Activated CD4-positive, alpha-beta T cell treated with anti-CD3 and anti-CD28 coated beads, Interleukin-2, amount 10 ng/mL, durations not matched to agents 24 days and 14 days (primary cell): ENCODE measurements at regions not wholly inside any gene's neighbourhood (a gene's known extent, or its start where the extent isn't known, plus 50 kb on each side); places are given as distances from the start of the nearest gene placed in this dataset.

Experiments used
- DNase-seq: peaks from one replicate; pipeline ENCODE4 v3.0.0; 2022
- H3K27ac Mint-ChIP-seq: one replicate; pipeline ENCODE4 v1.8.0; 2022; ENCODE audit warnings: mild to moderate bottlenecking, mixed read lengths
- H3K27me3 Mint-ChIP-seq: one replicate; pipeline ENCODE4 v1.8.0; 2022; ENCODE audit warnings: mixed read lengths
- H3K36me3 Mint-ChIP-seq: one replicate; pipeline ENCODE4 v1.8.0; 2022; ENCODE audit warnings: low read depth, mild to moderate bottlenecking, mixed read lengths
- H3K4me1 Mint-ChIP-seq: one replicate; pipeline ENCODE4 v1.8.0; 2021; ENCODE audit warnings: mixed read lengths
- H3K4me3 Mint-ChIP-seq: one replicate; pipeline ENCODE4 v1.8.0; 2022; ENCODE audit warnings: mild to moderate bottlenecking, moderate library complexity, mixed read lengths
- H3K9me3 Mint-ChIP-seq: one replicate; pipeline ENCODE4 v1.8.0; 2021; ENCODE audit warnings: mixed read lengths
- intact Hi-C: fragments of 100-400 bp; cut with micrococcal nuclease; formaldehyde crosslinking; loops from one replicate; pipeline ENCODE4 v1.15.1; 2023

DNA sequence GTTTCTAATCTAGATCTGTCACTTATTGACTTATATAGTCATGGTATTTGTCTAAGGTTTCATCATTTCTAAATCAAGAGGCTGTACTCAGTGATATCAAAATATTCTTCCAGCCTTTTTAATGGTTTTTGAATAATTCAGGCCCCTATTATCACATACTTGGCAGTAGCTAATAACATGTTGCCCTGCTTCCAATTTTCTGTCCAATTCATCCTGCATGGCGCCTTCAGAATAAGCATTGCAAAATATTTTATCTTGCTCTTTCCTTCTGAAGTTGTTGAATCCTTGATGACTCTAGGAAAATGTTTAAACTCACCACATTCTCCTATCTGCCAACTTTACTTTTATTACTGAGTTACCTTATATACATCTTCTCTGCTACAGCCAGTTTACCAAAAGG, 517.2 kb upstream of the B3GALT2 start:
- intact Hi-C loops, result loop anchor here (5.0 to 10.0 kb wide), 3 partner anchors 101 to 289 kb away; no protein-coding TSS in a partner anchor
- H3K27me3 Mint-ChIP-seq, result no peaks in the 10 kb centered on the region

GRCh38 chr1:193703121-193703520, 516.7 kb upstream of the B3GALT2 start:
- no peak for DNase-seq
- Mint-ChIP-seq H3K27ac (no peak overlapping the region), H3K4me1 (peaks cover 16% of the 10 kb centered on the region), H3K27me3 (no peaks in the 10 kb centered on the region), H3K36me3 (peaks cover 3% of the 10 kb centered on the region), H3K9me3 (peaks cover 8% of the 10 kb centered on the region), H3K4me3 (no peak overlapping the region)
- intact Hi-C loops, result loop anchor here (5.0 to 10.0 kb wide), 3 partner anchors 102 to 288 kb away; no protein-coding TSS in a partner anchor

More for the DNA sequence above, 517.2 kb upstream of the B3GALT2 start:
- H3K36me3 Mint-ChIP-seq, result peaks cover 3% of the 10 kb centered on the region
- no peak overlapping the region for H3K27ac Mint-ChIP-seq
- H3K4me1 Mint-ChIP-seq, result peaks cover 16% of the 10 kb centered on the region
- no peak overlapping the region for H3K4me3 Mint-ChIP-seq
- H3K9me3 Mint-ChIP-seq, result peaks cover 8% of the 10 kb centered on the region
- DNase-seq, result no peak

GRCh38 chr1:193701759-193702158, 515.3 kb upstream of the B3GALT2 start:
- Mint-ChIP-seq H3K36me3 (peaks cover 3% of the 10 kb centered on the region), H3K4me1 (peaks cover 13% of the 10 kb centered on the region), H3K27ac (peak overlapping the region; percentile 17), H3K9me3 (peaks cover 8% of the 10 kb centered on the region), H3K4me3 (no peak overlapping the region), H3K27me3 (no peaks in the 10 kb centered on the region)
- intact Hi-C loops, result loop anchor here (1.0 to 10.0 kb wide), 5 partner anchors 103 to 287 kb away; no protein-coding TSS in a partner anchor
- DNase-seq, result no peak

DNA sequence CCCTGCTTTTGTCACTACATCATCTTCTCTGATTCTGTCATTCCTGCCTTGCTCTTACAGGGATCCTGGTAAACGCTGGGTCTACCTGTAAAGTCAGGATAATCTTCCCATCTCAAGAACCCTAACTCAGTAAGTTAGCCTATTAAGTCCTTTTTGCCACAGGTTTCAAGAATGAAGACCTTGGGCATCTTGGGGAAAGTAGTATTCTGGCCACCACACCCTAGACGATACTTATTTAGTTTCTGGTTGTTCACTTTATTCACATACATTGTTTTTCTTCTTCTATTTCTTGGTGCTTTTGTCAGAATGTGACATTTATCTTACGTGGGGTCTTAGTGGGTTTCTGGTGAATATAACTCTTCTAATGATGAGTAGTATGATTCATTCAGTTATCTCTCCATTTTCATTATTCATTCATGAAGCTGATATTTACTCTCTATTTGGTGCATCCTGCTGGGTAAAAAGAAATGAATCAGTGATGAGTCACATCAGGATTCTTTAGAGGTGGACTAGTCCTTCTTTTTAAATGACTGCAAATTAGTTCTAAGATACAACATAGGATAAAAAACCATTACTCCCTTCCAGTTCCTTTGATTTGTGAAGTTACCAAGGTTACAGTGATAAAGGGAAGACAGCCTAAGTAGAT, 514.4 kb upstream of the B3GALT2 start:
- peak overlapping the region; percentile 17 for H3K27ac Mint-ChIP-seq
- H3K36me3 Mint-ChIP-seq, result peaks cover 3% of the 10 kb centered on the region
- H3K4me1 Mint-ChIP-seq, result peaks cover 13% of the 10 kb centered on the region
- H3K27me3 Mint-ChIP-seq, result no peaks in the 10 kb centered on the region
- H3K4me3 Mint-ChIP-seq, result peak overlapping the region; percentile 4
- H3K9me3 Mint-ChIP-seq, result peaks cover 7% of the 10 kb centered on the region
- intact Hi-C loops, result loop anchor here (1.0 to 10.0 kb wide), 5 partner anchors 104 to 286 kb away; no protein-coding TSS in a partner anchor
- DNase-seq, result no peak

DNA sequence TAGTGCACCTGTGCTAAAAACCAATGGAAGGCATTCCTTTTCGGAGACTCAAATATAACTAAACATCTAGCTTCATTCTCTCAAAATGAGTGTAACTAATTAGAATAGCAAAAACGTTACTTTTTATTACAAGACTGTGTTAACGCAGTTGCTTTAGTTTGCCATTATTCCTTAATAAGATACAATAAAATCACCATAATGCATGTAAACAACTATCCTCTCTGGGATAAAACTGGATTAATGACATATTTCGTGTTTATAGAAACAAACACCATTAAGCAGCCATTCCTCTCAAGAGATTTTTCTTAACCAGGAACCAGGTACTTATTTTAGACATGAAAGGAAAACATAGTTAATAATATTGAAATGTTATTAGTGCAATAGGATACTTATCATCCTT, 512.8 kb upstream of the B3GALT2 start:
- DNase-seq, result no peak
- intact Hi-C loops, result no loop called here
- H3K36me3 Mint-ChIP-seq, result no peaks in the 10 kb centered on the region
- no peak overlapping the region for H3K27ac Mint-ChIP-seq
- H3K4me3 Mint-ChIP-seq, result no peak overlapping the region
- H3K27me3 Mint-ChIP-seq, result no peaks in the 10 kb centered on the region
- H3K9me3 Mint-ChIP-seq, result peaks cover 7% of the 10 kb centered on the region
- peaks cover 13% of the 10 kb centered on the region for H3K4me1 Mint-ChIP-seq

GRCh38 chr1:193697776-193698175, 511.4 kb upstream of the B3GALT2 start:
- H3K27ac Mint-ChIP-seq, result no peak overlapping the region
- no peaks in the 10 kb centered on the region for H3K36me3 Mint-ChIP-seq
- H3K27me3 Mint-ChIP-seq, result no peaks in the 10 kb centered on the region
- intact Hi-C loops, result no loop called here
- DNase-seq, result no peak
- peaks cover 13% of the 10 kb centered on the region for H3K4me1 Mint-ChIP-seq
- H3K4me3 Mint-ChIP-seq, result no peak overlapping the region
- H3K9me3 Mint-ChIP-seq, result peaks cover 8% of the 10 kb centered on the region

DNA sequence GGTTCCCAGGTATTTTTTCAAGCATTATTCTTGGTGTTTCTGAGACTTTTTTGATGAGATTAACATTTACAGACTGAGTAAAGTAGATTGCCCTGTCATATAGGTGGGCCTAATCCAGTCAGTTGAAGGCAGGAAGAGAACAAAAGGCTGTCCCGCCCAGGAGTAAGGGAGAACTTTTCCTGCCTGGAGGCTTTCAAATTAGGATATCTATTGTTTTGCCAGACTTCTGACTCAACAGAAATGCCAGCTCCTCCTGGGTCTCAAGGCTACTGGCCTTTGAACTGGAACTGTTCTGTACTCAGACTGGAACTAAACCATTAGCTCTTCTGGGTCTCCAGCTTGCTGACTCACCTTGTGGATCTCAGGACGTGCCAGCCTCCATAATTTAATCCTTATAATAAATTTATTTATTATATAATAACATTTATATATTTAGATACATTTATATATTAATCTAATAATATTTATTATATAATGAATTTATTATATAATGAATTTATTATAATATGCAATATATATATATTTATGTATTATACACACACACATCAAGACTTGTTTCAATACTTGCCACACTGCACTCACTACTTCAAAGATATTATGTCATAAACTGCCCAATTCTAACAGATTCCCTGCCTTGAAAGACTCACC, 510.8 kb upstream of the B3GALT2 start:
- no peaks in the 10 kb centered on the region for H3K36me3 Mint-ChIP-seq
- H3K27ac Mint-ChIP-seq, result no peak overlapping the region
- no peaks in the 10 kb centered on the region for H3K27me3 Mint-ChIP-seq
- intact Hi-C loops, result no loop called here
- peaks cover 8% of the 10 kb centered on the region for H3K9me3 Mint-ChIP-seq
- no peak for DNase-seq
- H3K4me3 Mint-ChIP-seq, result no peak overlapping the region
- peaks cover 16% of the 10 kb centered on the region for H3K4me1 Mint-ChIP-seq

GRCh38 chr1:193694741-193695140, 508.3 kb upstream of the B3GALT2 start:
- Mint-ChIP-seq H3K36me3 (no peaks in the 10 kb centered on the region), H3K4me3 (no peak overlapping the region), H3K9me3 (peaks cover 9% of the 10 kb centered on the region), H3K27ac (no peak overlapping the region), H3K27me3 (no peaks in the 10 kb centered on the region), H3K4me1 (peaks cover 3% of the 10 kb centered on the region)
- no peak for DNase-seq
- intact Hi-C loops, result no loop called here

DNA sequence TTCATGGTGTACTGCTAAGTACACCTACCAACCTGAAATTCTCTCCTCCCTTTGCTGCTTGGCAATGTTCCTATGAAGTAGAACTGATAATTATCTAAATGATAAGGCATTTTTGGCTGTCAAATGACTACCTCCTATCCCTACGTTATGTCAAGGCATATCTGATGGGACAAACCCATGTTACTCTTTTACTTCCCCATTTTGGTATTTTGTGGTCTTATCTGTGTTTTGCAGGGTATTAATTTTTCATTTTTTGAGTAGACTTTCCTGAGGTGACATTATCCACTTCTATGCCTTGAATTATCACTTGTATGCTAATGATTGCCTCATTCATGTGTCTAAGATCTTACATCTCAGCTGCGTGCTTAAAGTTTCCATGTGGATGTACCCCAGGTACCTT, 499.6 kb upstream of the B3GALT2 start:
- Mint-ChIP-seq H3K27ac (no peak overlapping the region), H3K36me3 (peaks cover 4% of the 10 kb centered on the region), H3K4me3 (no peak overlapping the region), H3K4me1 (no peaks in the 10 kb centered on the region), H3K27me3 (no peaks in the 10 kb centered on the region), H3K9me3 (peaks cover 19% of the 10 kb centered on the region)
- DNase-seq, result no peak
- intact Hi-C loops, result no loop called here

DNA sequence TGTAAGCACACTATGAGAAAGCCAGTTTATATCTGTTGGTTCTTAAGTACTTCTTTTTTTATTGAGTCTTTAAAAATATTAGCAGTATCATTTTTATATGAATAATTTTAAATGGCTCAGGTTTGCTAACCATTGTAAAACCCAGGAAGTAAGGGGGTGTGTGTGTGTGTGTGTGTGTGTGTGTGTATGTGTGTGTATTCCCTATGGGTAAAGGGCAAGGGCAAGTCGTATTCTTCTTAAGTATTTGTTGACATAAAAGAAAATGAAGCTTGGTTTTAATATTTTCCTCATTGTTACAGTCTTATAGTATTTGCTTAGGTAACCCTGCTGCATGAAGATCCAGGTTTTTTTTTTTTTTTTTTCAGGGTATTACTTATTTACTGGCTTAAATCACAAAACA, 495.0 kb upstream of the B3GALT2 start:
- peaks cover 2% of the 10 kb centered on the region for H3K36me3 Mint-ChIP-seq
- intact Hi-C loops, result no loop called here
- no peak overlapping the region for H3K27ac Mint-ChIP-seq
- H3K4me1 Mint-ChIP-seq, result no peaks in the 10 kb centered on the region
- no peak overlapping the region for H3K4me3 Mint-ChIP-seq
- H3K9me3 Mint-ChIP-seq, result peaks cover 14% of the 10 kb centered on the region
- DNase-seq, result no peak
- no peaks in the 10 kb centered on the region for H3K27me3 Mint-ChIP-seq

GRCh38 chr1:193680924-193681316, 494.5 kb upstream of the B3GALT2 start:
- DNase-seq, result no peak
- intact Hi-C loops, result no loop called here
- H3K9me3 Mint-ChIP-seq, result peaks cover 9% of the 10 kb centered on the region
- no peaks in the 10 kb centered on the region for H3K4me1 Mint-ChIP-seq
- H3K4me3 Mint-ChIP-seq, result no peak overlapping the region
- peaks cover under 1% of the 10 kb centered on the region for H3K36me3 Mint-ChIP-seq
- no peak overlapping the region for H3K27ac Mint-ChIP-seq
- no peaks in the 10 kb centered on the region for H3K27me3 Mint-ChIP-seq

GRCh38 chr1:193680247-193680923, 494.0 kb upstream of the B3GALT2 start:
- H3K27me3 Mint-ChIP-seq, result no peaks in the 10 kb centered on the region
- no peaks in the 10 kb centered on the region for H3K4me1 Mint-ChIP-seq
- H3K9me3 Mint-ChIP-seq, result peaks cover 9% of the 10 kb centered on the region
- H3K27ac Mint-ChIP-seq, result no peak overlapping the region
- H3K4me3 Mint-ChIP-seq, result no peak overlapping the region
- intact Hi-C loops, result no loop called here
- no peak for DNase-seq
- H3K36me3 Mint-ChIP-seq, result no peaks in the 10 kb centered on the region

- Mint-ChIP-seq H3K4me1 (peaks cover 3% of the 10 kb centered on the region), H3K27ac (no peak overlapping the region)
- intact Hi-C loops, result no loop called here
These were observed 491.5 kb upstream of the B3GALT2 start for GRCh38 chr1:193677874-193678273.

GRCh38 chr1:193676996-193677549, 490.7 kb upstream of the B3GALT2 start:
- H3K36me3 Mint-ChIP-seq, result no peaks in the 10 kb centered on the region
- peaks cover 11% of the 10 kb centered on the region for H3K9me3 Mint-ChIP-seq
- H3K27ac Mint-ChIP-seq, result no peak overlapping the region
- no peak for DNase-seq
- no peaks in the 10 kb centered on the region for H3K27me3 Mint-ChIP-seq
- no peak overlapping the region for H3K4me3 Mint-ChIP-seq
- peaks cover 3% of the 10 kb centered on the region for H3K4me1 Mint-ChIP-seq
- intact Hi-C loops, result no loop called here

More at GRCh38 chr1:193677874-193678273, 491.5 kb upstream of the B3GALT2 start:
- Mint-ChIP-seq H3K4me3 (no peak overlapping the region), H3K36me3 (no peaks in the 10 kb centered on the region), H3K27me3 (no peaks in the 10 kb centered on the region), H3K9me3 (peaks cover 13% of the 10 kb centered on the region)
- DNase-seq, result no peak
